Naive thymus-derived CD4-positive, alpha-beta T cell (primary cell): ENCODE measurements at regions not wholly inside any gene's neighbourhood (a gene's known extent, or its start where the extent isn't known, plus 50 kb on each side); places are given as distances from the start of the nearest gene placed in this dataset.

Experiments used
- ATAC-seq: fragments of 150-1000 bp; cut with Tn5 transposase; 2 replicates; pipeline ENCODE4 v1.10.0; 2021; ENCODE audit warnings: mild to moderate bottlenecking, moderate library complexity
- CTCF ChIA-PET: fragments of 350-600 bp; sonication (Branson Sonifier 250); formaldehyde crosslinking; loops from one replicate; lab custom pipeline; 2021; ENCODE audit warnings: antibody characterized with exemption; lab: Charles Lee
- POLR2A ChIA-PET: fragments of 350-600 bp; sonication (Branson Sonifier 250); formaldehyde crosslinking; loops from one replicate; lab custom pipeline; 2021; ENCODE audit warnings: antibody characterized with exemption, inconsistent platforms; lab: Charles Lee
- DNase-seq, 9 donors: peaks; one replicate each; pipeline versions ENCODE4 v3.0.0 to v3.0.0-alpha.2; 2020 to 2022; ENCODE audit warnings: mixed read lengths in 1 of 9
- H3K27ac ChIP-seq: one replicate; pipeline ENCODE4 v1.7.0; 2013; ENCODE audit warnings: mild to moderate bottlenecking, low read depth, low read length, moderate library complexity
- H3K27me3 ChIP-seq, 2 donors: one replicate each; pipeline ENCODE4 v1.7.0; 2013; ENCODE audit warnings: low read length in 2 of 2, mild to moderate bottlenecking in 2 of 2, moderate library complexity in 2 of 2; ENCODE audit not compliant: control insufficient read depth in 2 of 2, insufficient read depth in 2 of 2
- H3K36me3 ChIP-seq, 3 experiments: 1 replicate in 2 of 3; 2 replicates in 1 of 3; pipeline ENCODE4 v1.7.0; 2013; ENCODE audit warnings: low read length in 3 of 3, mild to moderate bottlenecking in 3 of 3, moderate library complexity in 1 of 3; ENCODE audit not compliant: insufficient read depth in 3 of 3, control insufficient read depth in 2 of 3
- H3K4me1 ChIP-seq, 2 donors: one replicate each; pipeline ENCODE4 v1.7.0; 2013; ENCODE audit warnings: low read length in 2 of 2, mild to moderate bottlenecking in 2 of 2, moderate library complexity in 1 of 2; ENCODE audit not compliant: control insufficient read depth in 2 of 2, insufficient read depth in 2 of 2
- H3K4me3 ChIP-seq: 2 replicates; pipeline ENCODE4 v1.7.0; 2013; ENCODE audit warnings: mild to moderate bottlenecking, low read length
- H3K9me3 ChIP-seq, 3 experiments: 1 replicate in 2 of 3; 2 replicates in 1 of 3; pipeline ENCODE4 v1.7.0; 2013; ENCODE audit warnings: low read length in 3 of 3; ENCODE audit not compliant: control insufficient read depth in 2 of 3
- H3K27ac Mint-ChIP-seq, 9 donors: one replicate each; pipeline ENCODE4 v1.8.0; 2020 to 2022; ENCODE audit warnings: mixed read lengths in 9 of 9, mild to moderate bottlenecking in 8 of 9, moderate library complexity in 5 of 9, inconsistent platforms in 2 of 9
- H3K27me3 Mint-ChIP-seq, 5 donors: one replicate each; pipeline ENCODE4 v1.8.0; 2021 to 2022; ENCODE audit warnings: mixed read lengths in 5 of 5, mild to moderate bottlenecking in 1 of 5
- H3K36me3 Mint-ChIP-seq, 5 donors: one replicate each; pipeline ENCODE4 v1.8.0; 2020 to 2022; ENCODE audit warnings: mixed read lengths in 5 of 5, mild to moderate bottlenecking in 3 of 5, inconsistent platforms in 1 of 5
- H3K4me1 Mint-ChIP-seq, 7 donors: one replicate each; pipeline ENCODE4 v1.8.0; 2020 to 2022; ENCODE audit warnings: mixed read lengths in 7 of 7, mild to moderate bottlenecking in 3 of 7, inconsistent platforms in 1 of 7
- H3K4me3 Mint-ChIP-seq, 10 donors: one replicate each; pipeline ENCODE4 v1.8.0; 2020 to 2022; ENCODE audit warnings: mild to moderate bottlenecking in 10 of 10, mixed read lengths in 10 of 10, moderate library complexity in 6 of 10, inconsistent platforms in 2 of 10
- H3K9me3 Mint-ChIP-seq, 11 donors: one replicate each; pipeline ENCODE4 v1.8.0; 2020 to 2022; ENCODE audit warnings: mixed read lengths in 11 of 11, mild to moderate bottlenecking in 4 of 11, inconsistent platforms in 1 of 11, moderate library complexity in 1 of 11
- intact Hi-C, 2 donors: fragments of 100-400 bp; cut with micrococcal nuclease; formaldehyde crosslinking; loops; one replicate each; pipeline ENCODE4 v1.15.1; 2023

DNA sequence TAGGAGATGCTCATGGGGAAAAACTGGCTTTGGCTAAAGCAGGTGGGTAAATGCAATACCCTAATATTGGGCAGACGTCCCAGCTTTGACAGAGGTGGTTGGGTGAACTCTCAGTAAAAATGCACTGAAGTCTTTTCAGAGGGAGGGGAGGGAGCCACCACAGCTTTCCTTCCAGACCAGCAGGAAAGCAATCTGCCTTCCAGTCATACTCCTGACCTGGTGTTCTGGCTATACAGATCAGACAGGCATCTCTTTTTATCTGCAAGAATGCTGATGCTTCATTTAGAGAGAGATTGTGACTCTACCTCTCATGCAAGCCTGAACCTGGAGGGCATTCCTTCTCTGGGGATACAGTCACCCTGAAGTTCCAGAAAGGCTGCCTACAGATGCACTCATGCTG, 52.6 kb upstream of the ICA1 start:
- ATAC-seq = no peak
- DNase-seq = no peak
- no peaks in the 10 kb centered on the region for H3K36me3 ChIP-seq
- ChIA-PET POLR2A (no interaction called here), CTCF (no interaction called here)
- Mint-ChIP-seq H3K9me3 (peaks cover 0 to 44% (median 18%) of the 10 kb centered on the region in 11 donors), H3K4me1 (no peaks in the 10 kb centered on the region), H3K4me3 (no peak overlapping the region), H3K27me3 (peaks cover 14 to 62% (median 52%) of the 10 kb centered on the region in 5 donors), H3K27ac (no peak overlapping the region), H3K36me3 (peaks cover 0 to 17% (median 0%) of the 10 kb centered on the region in 5 donors)
- no peak overlapping the region for H3K4me3 ChIP-seq
- intact Hi-C loops = no loop called here
- no peaks in the 10 kb centered on the region for H3K4me1 ChIP-seq
- H3K27me3 ChIP-seq = peaks cover 0 to 5% of the 10 kb centered on the region in 2 donors
- H3K9me3 ChIP-seq = peaks cover 0 to 7% (median 0%) of the 10 kb centered on the region in 3 experiments
- no peak overlapping the region for H3K27ac ChIP-seq

- DNase-seq = no peak
- Mint-ChIP-seq H3K27ac (no peak overlapping the region), H3K27me3 (peaks cover 0 to 51% (median 40%) of the 10 kb centered on the region in 5 donors), H3K4me3 (no peak overlapping the region), H3K9me3 (peaks cover 0 to 37% (median 12%) of the 10 kb centered on the region in 11 donors), H3K4me1 (no peaks in the 10 kb centered on the region), H3K36me3 (peaks cover 0 to 14% (median 0%) of the 10 kb centered on the region in 5 donors)
- no peak for ATAC-seq
- ChIA-PET CTCF (no interaction called here), POLR2A (no interaction called here)
- intact Hi-C loops = no loop called here
- peaks cover 0 to 4% (median 0%) of the 10 kb centered on the region in 3 experiments for H3K9me3 ChIP-seq
- H3K27ac ChIP-seq = no peak overlapping the region
- no peaks in the 10 kb centered on the region for H3K36me3 ChIP-seq
- no peaks in the 10 kb centered on the region for H3K4me1 ChIP-seq
- no peak overlapping the region for H3K4me3 ChIP-seq
- H3K27me3 ChIP-seq = peaks cover 0 to 5% of the 10 kb centered on the region in 2 donors
Observed at GRCh38 chr7:8319115-8319514, 57.1 kb upstream of the ICA1 start.

DNA sequence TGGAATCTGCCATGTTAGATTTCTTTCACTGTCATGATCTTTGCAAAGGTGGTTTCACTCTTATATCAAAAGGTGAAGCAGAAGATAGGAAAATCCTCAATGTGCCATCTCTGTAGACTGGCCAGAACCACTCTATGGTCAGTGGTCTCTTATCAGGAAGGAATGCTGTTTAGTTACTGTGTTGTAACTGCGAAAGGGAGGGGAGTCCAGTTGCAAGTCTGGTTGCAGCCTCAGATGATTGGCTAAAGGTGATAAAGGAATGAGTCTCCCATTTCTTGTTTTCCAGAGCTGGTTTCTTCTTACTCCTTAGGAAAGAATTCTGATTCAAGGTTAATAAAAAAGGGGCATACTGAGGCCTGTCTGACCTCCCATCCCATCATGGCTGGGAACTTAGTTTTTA, 58.2 kb upstream of the ICA1 start:
- Histone ChIP-seq H3K4me3 (no peak overlapping the region), H3K27ac (no peak overlapping the region), H3K4me1 (no peaks in the 10 kb centered on the region), H3K36me3 (no peaks in the 10 kb centered on the region), H3K9me3 (peaks cover 0 to 4% (median 0%) of the 10 kb centered on the region in 3 experiments), H3K27me3 (peaks cover 0 to 5% of the 10 kb centered on the region in 2 donors)
- ATAC-seq = no peak
- Mint-ChIP-seq H3K27ac (no peak overlapping the region), H3K4me1 (no peaks in the 10 kb centered on the region), H3K36me3 (peaks cover 0 to 15% (median 0%) of the 10 kb centered on the region in 5 donors), H3K9me3 (peaks cover 0 to 30% (median 10%) of the 10 kb centered on the region in 11 donors), H3K4me3 (no peak overlapping the region), H3K27me3 (peaks cover 0 to 49% (median 38%) of the 10 kb centered on the region in 5 donors)
- POLR2A ChIA-PET = no interaction called here
- CTCF ChIA-PET = no interaction called here
- no peak for DNase-seq
- intact Hi-C loops = no loop called here

- ChIA-PET CTCF (no interaction called here), POLR2A (no interaction called here)
- Mint-ChIP-seq H3K36me3 (peaks cover 0 to 14% (median 0%) of the 10 kb centered on the region in 5 donors), H3K27ac (no peak overlapping the region), H3K4me1 (no peaks in the 10 kb centered on the region), H3K9me3 (peaks cover 0 to 24% (median 7%) of the 10 kb centered on the region in 11 donors), H3K27me3 (peaks cover 0 to 43% (median 37%) of the 10 kb centered on the region in 5 donors), H3K4me3 (no peak overlapping the region)
- intact Hi-C loops = no loop called here
- H3K27me3 ChIP-seq = peaks cover 0 to 5% of the 10 kb centered on the region in 2 donors
- DNase-seq (no peak), ATAC-seq (no peak)
- no peak overlapping the region for H3K4me3 ChIP-seq
- H3K4me1 ChIP-seq = no peaks in the 10 kb centered on the region
- H3K27ac ChIP-seq = no peak overlapping the region
- no peaks in the 10 kb centered on the region for H3K36me3 ChIP-seq
- H3K9me3 ChIP-seq = peaks cover 0 to 4% (median 0%) of the 10 kb centered on the region in 3 experiments
Observed at GRCh38 chr7:8321312-8321711, 59.3 kb upstream of the ICA1 start.

DNA sequence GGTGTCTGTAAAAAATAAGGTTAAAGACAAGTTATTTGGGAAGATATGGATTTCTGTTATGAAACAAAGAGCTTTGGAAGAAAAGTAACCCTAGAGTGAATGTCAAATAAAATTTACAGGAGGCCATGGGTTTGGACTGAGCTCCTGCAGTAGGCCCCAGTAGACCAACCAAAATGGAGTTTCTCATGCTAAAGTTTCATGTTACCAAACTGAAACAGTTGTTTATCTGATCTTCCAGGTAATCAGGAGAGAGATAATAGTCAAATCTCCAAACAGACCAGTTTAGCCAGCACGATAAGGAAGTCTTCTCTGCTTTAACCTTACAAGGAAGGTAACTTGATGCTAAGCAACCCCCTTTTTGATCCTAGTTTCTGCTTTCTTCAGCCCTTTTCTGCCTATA, 60.7 kb upstream of the ICA1 start:
- ATAC-seq = no peak
- POLR2A ChIA-PET = no interaction called here
- Mint-ChIP-seq H3K27ac (no peak overlapping the region), H3K4me3 (no peak overlapping the region), H3K27me3 (peaks cover 5 to 37% (median 26%) of the 10 kb centered on the region in 5 donors), H3K4me1 (no peaks in the 10 kb centered on the region), H3K9me3 (peaks cover 0 to 13% (median 6%) of the 10 kb centered on the region in 11 donors), H3K36me3 (peaks cover 0 to 5% (median 0%) of the 10 kb centered on the region in 5 donors)
- CTCF ChIA-PET = no interaction called here
- no peaks in the 10 kb centered on the region for H3K36me3 ChIP-seq
- no peaks in the 10 kb centered on the region for H3K4me1 ChIP-seq
- no peak for DNase-seq
- intact Hi-C loops = no loop called here
- H3K4me3 ChIP-seq = no peak overlapping the region
- no peak overlapping the region for H3K27ac ChIP-seq
- H3K27me3 ChIP-seq = peaks cover 0 to 5% of the 10 kb centered on the region in 2 donors
- peaks cover 0 to 4% (median 0%) of the 10 kb centered on the region in 3 experiments for H3K9me3 ChIP-seq

- H3K36me3 Mint-ChIP-seq = peaks cover 0 to 5% (median 0%) of the 10 kb centered on the region in 5 donors
- no peak overlapping the region for H3K4me3 ChIP-seq
- ChIA-PET CTCF (interaction anchor here (0.5 kb wide), 1 partner anchor 70 kb away, joined by 3 read pairs; no protein-coding TSS in a partner anchor), POLR2A (no interaction called here)
- no peaks in the 10 kb centered on the region for H3K27me3 ChIP-seq
- ATAC-seq (no peak), DNase-seq (no peak)
- H3K27me3 Mint-ChIP-seq = peaks cover 5 to 31% (median 29%) of the 10 kb centered on the region in 5 donors
- intact Hi-C loops = no loop called here
- H3K4me1 Mint-ChIP-seq = no peaks in the 10 kb centered on the region
- no peaks in the 10 kb centered on the region for H3K9me3 ChIP-seq
- H3K9me3 Mint-ChIP-seq = peaks cover 0 to 2% (median 0%) of the 10 kb centered on the region in 11 donors
- no peak overlapping the region for H3K4me3 Mint-ChIP-seq
- no peaks in the 10 kb centered on the region for H3K4me1 ChIP-seq
- no peaks in the 10 kb centered on the region for H3K36me3 ChIP-seq
- H3K27ac Mint-ChIP-seq = no peak overlapping the region
- no peak overlapping the region for H3K27ac ChIP-seq
Observed at GRCh38 chr7:8325067-8325466, 63.1 kb upstream of the ICA1 start.

DNA sequence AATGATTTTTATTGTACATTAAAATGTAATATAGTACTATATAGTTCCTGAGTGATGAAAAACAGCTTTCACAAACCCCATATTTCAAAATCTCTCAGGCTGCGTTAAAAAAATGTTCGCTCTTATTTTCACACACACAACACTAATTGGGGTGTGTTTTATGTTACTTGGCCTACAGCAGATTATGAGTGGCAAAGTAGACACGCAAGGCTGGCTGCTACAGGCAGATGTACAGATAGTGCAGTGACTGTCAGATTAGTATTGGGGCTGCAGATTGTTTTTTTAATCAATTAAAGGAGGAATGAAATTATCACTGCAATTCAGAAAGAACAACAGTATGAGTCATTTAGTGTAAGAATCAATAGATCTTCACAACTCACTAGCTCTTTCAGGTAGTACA, 65.2 kb upstream of the ICA1 start:
- H3K4me1 Mint-ChIP-seq = no peaks in the 10 kb centered on the region
- Histone ChIP-seq H3K36me3 (no peaks in the 10 kb centered on the region), H3K27me3 (no peaks in the 10 kb centered on the region), H3K4me1 (no peaks in the 10 kb centered on the region), H3K27ac (no peak overlapping the region), H3K4me3 (no peak overlapping the region), H3K9me3 (no peaks in the 10 kb centered on the region)
- H3K9me3 Mint-ChIP-seq = no peaks in the 10 kb centered on the region
- DNase-seq (no peak), ATAC-seq (no peak)
- ChIA-PET CTCF (no interaction called here), POLR2A (no interaction called here)
- no peak overlapping the region for H3K27ac Mint-ChIP-seq
- intact Hi-C loops = no loop called here
- H3K27me3 Mint-ChIP-seq = peaks cover 7 to 41% (median 38%) of the 10 kb centered on the region in 5 donors
- H3K36me3 Mint-ChIP-seq = peaks cover 0 to 5% (median 0%) of the 10 kb centered on the region in 5 donors
- no peak overlapping the region for H3K4me3 Mint-ChIP-seq
